NCI-H146 treated with DMSO at 0.1 percent for 48 hours (cell line): ENCODE measurements at regions not wholly inside any gene's neighbourhood (a gene's known extent, or its start where the extent isn't known, plus 50 kb on each side); places are given as distances from the start of the nearest gene placed in this dataset.
"Not testable (repeated sequence)": the region's sequence is repeated elsewhere in the genome, so short reads cannot be mapped to it uniquely, and the experiment has no call there.

ENCODE experiments used
- DNase-seq: peaks from one replicate; lab custom pipeline; 2025; ENCODE audit not compliant: unreplicated experiment; lab: John Stamatoyannopoulos, UW

GRCh38 chr18:75862458-75862857 is 435.0 kb upstream of the SMIM21 start:
- DNase-seq, result no peak

GRCh38 chr18:75860166-75860565 is 432.7 kb upstream of the SMIM21 start:
- no peak for DNase-seq

GRCh38 chr18:75859533-75859932 is 432.0 kb upstream of the SMIM21 start:
- DNase-seq, result no peak

- no peak for DNase-seq
These were observed 431.3 kb upstream of the SMIM21 start for GRCh38 chr18:75858754-75859153.

- no peak for DNase-seq
These were observed 430.1 kb upstream of the SMIM21 start for GRCh38 chr18:75857558-75857957.

GRCh38 chr18:75854808-75855207 is 427.3 kb upstream of the SMIM21 start:
- no peak for DNase-seq

- DNase-seq, result no peak
These were observed 426.7 kb upstream of the SMIM21 start for GRCh38 chr18:75854174-75854573.

- no peak for DNase-seq
These were observed 418.8 kb upstream of the SMIM21 start for GRCh38 chr18:75846321-75846720.

- DNase-seq, result no peak
These were observed 417.9 kb upstream of the SMIM21 start for GRCh38 chr18:75845413-75845812.

- no peak for DNase-seq
These were observed 416.6 kb upstream of the SMIM21 start for GRCh38 chr18:75844146-75844545.

GRCh38 chr18:75840131-75840530 is 412.6 kb upstream of the SMIM21 start:
- no peak for DNase-seq

- DNase-seq, result not testable (repeated sequence)
These were observed 412.2 kb upstream of the SMIM21 start for GRCh38 chr18:75839686-75840085.

GRCh38 chr18:75839041-75839440 is 411.5 kb upstream of the SMIM21 start:
- no peak for DNase-seq

GRCh38 chr18:75837316-75837715 is 409.8 kb upstream of the SMIM21 start:
- DNase-seq, result no peak

- DNase-seq, result no peak
These were observed 409.0 kb upstream of the SMIM21 start for GRCh38 chr18:75836516-75836915.

GRCh38 chr18:75831960-75832359 is 404.5 kb upstream of the SMIM21 start:
- DNase-seq, result no peak

- DNase-seq, result no peak
These were observed 403.3 kb upstream of the SMIM21 start for GRCh38 chr18:75830828-75831227.

GRCh38 chr18:75829091-75829490 is 401.6 kb upstream of the SMIM21 start:
- DNase-seq, result no peak

- no peak for DNase-seq
These were observed 400.9 kb upstream of the SMIM21 start for GRCh38 chr18:75828379-75828778.

GRCh38 chr18:75827751-75828287 is 400.3 kb upstream of the SMIM21 start:
- no peak for DNase-seq

GRCh38 chr18:75824661-75825060 is 397.2 kb upstream of the SMIM21 start:
- no peak for DNase-seq

- no peak for DNase-seq
These were observed 396.0 kb upstream of the SMIM21 start for GRCh38 chr18:75823471-75823870.

- DNase-seq, result no peak
These were observed 390.9 kb upstream of the SMIM21 start for GRCh38 chr18:75818383-75818782.

- DNase-seq, result no peak
These were observed 388.3 kb upstream of the SMIM21 start for GRCh38 chr18:75815767-75816166.
